Panc1 (cell line): ENCODE measurements at regions not wholly inside any gene's neighbourhood (a gene's known extent, or its start where the extent isn't known, plus 50 kb on each side); places are given as distances from the start of the nearest gene placed in this dataset.

Experiments
- ATAC-seq: fragments of 200-7000 bp; cut with Tn5 transposase; 2 replicates; pipeline ENCODE4 v1.9.1; 2020; ENCODE audit warnings: mild to moderate bottlenecking, moderate library complexity
- BruUV-seq: library from RNA; stranded (reverse); fragments of 400-500 nt; replicated peaks from 2 replicates; lab custom pipeline; 2021; lab: Mats Ljungman, UMichigan
- CTCF ChIA-PET: fragments of 300-600 bp; sonication (Branson Sonifier 250); formaldehyde crosslinking; loops from one replicate; lab custom pipeline; 2022; ENCODE audit warnings: antibody characterized with exemption; lab: Charles Lee
- POLR2A ChIA-PET: fragments of 300-600 bp; sonication (Branson Sonifier 250); formaldehyde crosslinking; loops from one replicate; lab custom pipeline; 2022; ENCODE audit warnings: antibody characterized with exemption; lab: Charles Lee
- DNase-seq: peaks from one replicate; pipeline ENCODE4 v3.0.0-alpha.2; 2010; ENCODE audit warnings: low read depth, low spot score
- H3K27ac ChIP-seq: 2 replicates; pipeline ENCODE4 v1.5.1; 2011; ENCODE audit warnings: mild to moderate bottlenecking, low read length, inconsistent platforms
- H3K27me3 ChIP-seq: fragments of 200-500 bp; sonication (Bioruptor generic); 2 replicates; pipeline ENCODE4 v1.6.0; 2014; ENCODE audit warnings: low read length, inconsistent platforms; ENCODE audit not compliant: control insufficient read depth, insufficient read depth
- H3K36me3 ChIP-seq: fragments of 200-500 bp; sonication (Bioruptor generic); 2 replicates; pipeline ENCODE4 v1.5.1; 2014; ENCODE audit warnings: inconsistent platforms, mild to moderate bottlenecking, low read length, moderate library complexity; ENCODE audit not compliant: control insufficient read depth, insufficient read depth
- H3K4me1 ChIP-seq: 2 replicates; pipeline ENCODE4 v1.5.1; 2011; ENCODE audit warnings: inconsistent platforms, mild to moderate bottlenecking, low read length, moderate library complexity; ENCODE audit not compliant: control insufficient read depth, insufficient read depth
- H3K4me3 ChIP-seq, 2 experiments: 2 replicates each; pipeline ENCODE4 v1.5.1; 2011 to 2012; ENCODE audit warnings: low read depth in 2 of 2, low read length in 2 of 2, mild to moderate bottlenecking in 2 of 2, inconsistent platforms in 1 of 2, moderate library complexity in 1 of 2
- H3K9me3 ChIP-seq: fragments of 200-500 bp; sonication (Bioruptor generic); 2 replicates; pipeline ENCODE4 v1.5.1; 2014; ENCODE audit warnings: low read depth, mild to moderate bottlenecking, inconsistent platforms, low read length, moderate library complexity; ENCODE audit not compliant: control insufficient read depth, insufficient read depth
- CTCF ChIP-seq: fragments of 450-650 bp; IDR thresholded peaks from 2 replicates; pipeline ENCODE4 v1.5.1; 2017; ENCODE audit warnings: mild to moderate bottlenecking
- POLR2AphosphoS5 ChIP-seq: IDR thresholded peaks from 2 replicates; pipeline ENCODE4 v1.6.1; 2012; ENCODE audit warnings: mild to moderate bottlenecking, low read depth, low read length, moderate library complexity
- REST ChIP-seq, 2 experiments: IDR thresholded peaks; 2 replicates each; pipeline ENCODE4 v1.6.1; 2011 to 2012; ENCODE audit warnings: low read depth in 2 of 2, control low read depth in 1 of 2, low read length in 1 of 2, mild to moderate bottlenecking in 1 of 2, moderate library complexity in 1 of 2; ENCODE audit not compliant: insufficient read depth in 1 of 2
- SIN3A ChIP-seq: IDR thresholded peaks from 2 replicates; pipeline ENCODE4 v1.6.1; 2012; ENCODE audit warnings: low read depth, mild to moderate bottlenecking, low read length, moderate library complexity, borderline replicate concordance; ENCODE audit not compliant: insufficient read depth
- TCF7L2 ChIP-seq: IDR thresholded peaks from 2 replicates; pipeline ENCODE4 v1.6.1; 2011; ENCODE audit warnings: mild to moderate bottlenecking, low read depth, low read length, inconsistent platforms
- in situ Hi-C: cut with HindIII; loops from 2 replicates; pipeline ENCODE4 v1.10.0; 2016; ENCODE audit warnings: low sequenced_read_pairs, low pct_unique_long_range_greater_than_20kb
- intact Hi-C: fragments of 100-400 bp; cut with micrococcal nuclease; formaldehyde crosslinking; loops from one replicate; pipeline ENCODE4 v1.10.0; 2022; ENCODE audit not compliant: unreplicated experiment

GRCh38 chr20:48007351-48007750 is 222.1 kb upstream of the SULF2 start:
- ATAC-seq (no peak), DNase-seq (no peak)
- Histone ChIP-seq H3K9me3 (no peaks in the 10 kb centered on the region), H3K4me1 (no peaks in the 10 kb centered on the region), H3K4me3 (no peak overlapping the region), H3K27ac (no peak overlapping the region), H3K27me3 (no peaks in the 10 kb centered on the region), H3K36me3 (no peaks in the 10 kb centered on the region)
- in situ Hi-C loops (no loop called here), intact Hi-C loops (no loop called here)
- ChIA-PET POLR2A (no interaction called here), CTCF (no interaction called here)
- TF ChIP-seq CTCF = no peak
- BruUV-seq = no TSS peak

GRCh38 chr20:48006036-48006833 is 221.0 kb upstream of the SULF2 start:
- H3K27ac ChIP-seq = no peak overlapping the region
- H3K4me3 ChIP-seq = no peak overlapping the region
- H3K4me1 ChIP-seq = no peaks in the 10 kb centered on the region
- TF ChIP-seq SIN3A (no peak), POLR2AphosphoS5 (no peak), CTCF (no peak), REST (IDR thresholded peaks at IDR 0.05; ENCODE audit: insufficient read depth in 1 of 2, low read depth in 2 of 2, low read length in 1 of 2) (no peak), TCF7L2 (no peak)
- ATAC-seq (no peak), DNase-seq (no peak)
- ChIA-PET POLR2A (no interaction called here), CTCF (no interaction called here)
- H3K27me3 ChIP-seq = no peaks in the 10 kb centered on the region
- H3K36me3 ChIP-seq = no peaks in the 10 kb centered on the region
- in situ Hi-C loops (no loop called here), intact Hi-C loops (no loop called here)
- BruUV-seq = no TSS peak
- no peaks in the 10 kb centered on the region for H3K9me3 ChIP-seq
